Spinal cord (tissue), 9 donors: ENCODE measurements at regions not wholly inside any gene's neighbourhood (a gene's known extent, or its start where the extent isn't known, plus 50 kb on each side); places are given as distances from the start of the nearest gene placed in this dataset.

Experiments
- DNase-seq, 6 donors: peaks; one replicate each; pipeline versions ENCODE4 v3.0.0 to v3.0.0-alpha.2; 2013 to 2015; ENCODE audit warnings: low spot score in 6 of 6, low read depth in 4 of 6
- H3K27ac ChIP-seq: one replicate; pipeline ENCODE4 v1.5.1; 2013; ENCODE audit warnings: low read depth, low read length, control low read depth
- H3K27me3 ChIP-seq: one replicate; pipeline ENCODE4 v1.6.1; 2013; ENCODE audit warnings: low read length; ENCODE audit not compliant: control insufficient read depth, insufficient read depth
- H3K36me3 ChIP-seq: one replicate; pipeline ENCODE4 v1.6.1; 2013; ENCODE audit warnings: low read length; ENCODE audit not compliant: control insufficient read depth, insufficient read depth
- H3K4me1 ChIP-seq: one replicate; pipeline ENCODE4 v1.6.1; 2013; ENCODE audit warnings: low read length; ENCODE audit not compliant: control insufficient read depth, insufficient read depth
- H3K4me3 ChIP-seq: one replicate; pipeline ENCODE4 v1.5.1; 2013; ENCODE audit warnings: low read depth, low read length, control low read depth
- H3K9me3 ChIP-seq: one replicate; pipeline ENCODE4 v1.6.1; 2013; ENCODE audit warnings: low read length; ENCODE audit not compliant: control insufficient read depth, insufficient read depth
- WGBS: methylation state at CpG from one replicate; pipeline ENCODE4 v1.1.5; 2013; ENCODE audit warnings: missing lambda C conversion rate; ENCODE audit not compliant: insufficient coverage; 5-methylcytosine and 5-hydroxymethylcytosine counted together
- donor health status: healthy.

DNA sequence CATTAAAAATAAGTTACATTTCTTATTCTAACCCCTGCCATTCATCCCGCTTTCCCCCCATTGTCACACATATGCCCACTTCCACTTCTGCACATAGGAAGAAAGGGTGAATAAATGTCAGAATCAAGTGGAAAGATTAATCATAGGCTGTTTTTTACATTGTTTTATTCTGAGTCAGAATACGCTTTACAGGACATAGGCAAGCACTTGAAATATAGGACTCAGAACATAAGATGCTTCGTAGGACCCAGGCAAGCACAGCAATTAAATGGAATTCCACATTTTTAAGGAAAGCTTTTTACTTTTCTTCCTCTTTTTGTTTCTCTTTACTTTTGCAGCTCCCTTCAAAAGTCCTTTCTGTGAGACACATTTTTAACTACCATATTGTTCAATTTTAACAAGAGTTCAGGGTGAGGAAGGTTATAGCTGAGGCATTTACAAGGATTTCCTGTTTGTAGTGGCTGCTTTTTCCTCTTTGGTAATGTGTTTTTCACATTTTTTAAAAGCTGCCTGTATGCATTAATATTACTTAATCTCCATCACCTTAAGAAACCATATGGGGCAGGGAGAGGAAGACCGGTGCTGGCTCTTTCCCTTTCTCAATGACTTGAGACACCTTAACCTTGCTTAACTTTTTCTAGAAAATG lies 130.0 kb downstream of the TES start:
- Histone ChIP-seq H3K4me1 (no peaks in the 10 kb centered on the region), H3K4me3 (no peak overlapping the region), H3K27me3 (no peaks in the 10 kb centered on the region), H3K27ac (no peak overlapping the region), H3K9me3 (no peaks in the 10 kb centered on the region), H3K36me3 (no peaks in the 10 kb centered on the region)
- WGBS, result 100% methylated on average over 2 of the region's 4 CpGs
- no peak for DNase-seq

DNA sequence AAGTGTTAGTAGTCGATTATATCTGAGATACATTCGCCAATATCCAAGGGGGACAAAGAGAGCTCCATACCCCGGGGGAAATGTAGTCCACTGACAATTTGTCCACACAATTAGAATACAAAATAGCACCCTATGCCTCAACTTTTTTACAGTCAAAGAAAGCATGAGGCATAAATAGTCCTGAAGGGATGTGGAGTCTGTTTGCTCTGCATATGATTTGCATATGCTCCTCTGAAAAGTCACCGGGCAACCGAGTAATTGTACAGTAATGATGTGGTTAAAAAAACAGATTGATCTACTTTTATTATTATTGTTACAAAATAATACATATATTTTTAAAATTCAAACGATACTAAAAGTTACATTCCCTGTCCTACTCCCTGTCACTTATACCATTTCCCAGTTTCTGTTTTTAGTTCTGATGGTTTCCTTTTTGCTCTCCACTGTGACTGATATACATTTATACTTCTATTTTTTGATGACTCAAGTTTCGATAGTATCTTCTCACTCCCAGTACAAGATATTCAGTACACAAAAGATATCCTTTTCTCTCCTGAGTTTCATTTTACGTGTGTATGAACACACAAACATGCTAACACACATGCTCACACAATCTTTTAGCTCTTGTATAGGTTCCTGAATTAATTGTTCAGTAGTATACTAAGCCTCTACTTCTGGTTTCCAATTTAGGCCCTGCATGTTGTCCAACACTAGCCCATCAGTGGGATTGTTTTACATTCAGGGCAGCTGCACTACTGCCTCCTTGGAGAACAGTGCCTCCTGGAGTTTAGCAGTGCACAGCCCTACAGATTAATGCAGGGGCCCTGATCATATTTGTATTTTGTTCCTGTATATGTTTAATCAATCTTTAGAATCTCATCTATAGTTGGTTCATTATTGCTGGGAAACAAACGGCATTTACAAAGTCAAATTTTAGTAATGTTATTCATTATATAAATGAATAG lies 130.9 kb downstream of the TES start:
- Histone ChIP-seq H3K4me3 (no peak overlapping the region), H3K27me3 (no peaks in the 10 kb centered on the region), H3K9me3 (no peaks in the 10 kb centered on the region), H3K27ac (no peak overlapping the region), H3K4me1 (no peaks in the 10 kb centered on the region), H3K36me3 (no peaks in the 10 kb centered on the region)
- no peak for DNase-seq
- WGBS, result no CpG with 5 or more reads among the region's 9 CpGs

DNA sequence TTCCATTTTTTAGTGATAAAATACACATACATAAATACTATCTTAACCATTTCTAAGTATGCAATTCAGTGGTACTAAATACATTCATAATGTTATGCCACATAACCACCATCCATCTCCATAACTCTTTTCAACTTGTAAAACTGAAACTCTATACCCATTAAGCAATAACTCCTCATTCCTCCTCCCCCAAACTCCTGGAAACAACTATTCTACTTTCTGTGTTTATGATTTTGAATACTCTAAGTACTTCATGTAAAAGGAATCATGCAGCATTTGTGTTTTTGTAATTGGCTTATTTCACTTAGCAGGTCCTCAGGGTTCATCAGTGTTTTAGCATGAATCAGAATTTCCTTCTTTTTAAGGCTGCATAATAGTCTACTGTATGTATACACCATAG lies 131.8 kb downstream of the TES start:
- no peak overlapping the region for H3K4me3 ChIP-seq
- H3K27me3 ChIP-seq, result no peaks in the 10 kb centered on the region
- H3K36me3 ChIP-seq, result no peaks in the 10 kb centered on the region
- H3K27ac ChIP-seq, result no peak overlapping the region
- no peaks in the 10 kb centered on the region for H3K4me1 ChIP-seq
- DNase-seq, result no peak
- no peaks in the 10 kb centered on the region for H3K9me3 ChIP-seq

DNA sequence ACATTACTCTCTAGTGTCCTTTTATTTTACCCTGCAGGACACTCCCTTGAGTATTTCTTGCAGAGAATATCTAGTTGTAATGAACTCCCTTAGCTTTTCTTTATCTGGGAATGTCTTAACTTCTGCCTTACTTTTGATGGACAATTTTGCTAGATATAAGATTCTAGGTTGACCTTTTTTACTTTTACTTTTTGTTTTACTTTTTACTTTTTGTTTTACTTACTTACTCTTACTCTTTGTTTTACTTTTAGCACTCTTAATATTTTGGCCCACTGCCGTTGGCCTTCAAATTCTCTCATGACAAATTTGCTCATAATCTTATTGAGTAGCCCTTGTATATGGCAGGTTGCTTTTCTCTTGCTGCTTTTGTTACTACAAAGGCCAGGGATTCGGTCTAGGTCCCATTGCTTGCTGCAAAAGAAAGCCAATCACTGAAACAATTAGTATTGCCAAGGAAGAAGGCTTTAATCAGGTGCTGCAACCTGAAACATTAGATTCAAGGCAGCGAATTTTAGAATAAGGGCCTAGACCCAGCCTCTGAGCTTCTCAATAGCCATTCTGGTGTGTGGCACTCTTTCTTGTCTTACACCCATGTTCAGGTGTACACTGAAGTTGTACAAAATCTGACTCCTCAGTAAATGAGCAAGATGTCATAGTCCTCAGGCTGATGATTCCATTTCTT lies 137.0 kb downstream of the TES start:
- H3K36me3 ChIP-seq, result no peaks in the 10 kb centered on the region
- WGBS, result 94% methylated on average over 3 of the region's 3 CpGs
- H3K4me1 ChIP-seq, result no peaks in the 10 kb centered on the region
- no peak overlapping the region for H3K4me3 ChIP-seq
- no peaks in the 10 kb centered on the region for H3K9me3 ChIP-seq
- DNase-seq, result no peak
- H3K27me3 ChIP-seq, result no peaks in the 10 kb centered on the region
- H3K27ac ChIP-seq, result no peak overlapping the region

DNA sequence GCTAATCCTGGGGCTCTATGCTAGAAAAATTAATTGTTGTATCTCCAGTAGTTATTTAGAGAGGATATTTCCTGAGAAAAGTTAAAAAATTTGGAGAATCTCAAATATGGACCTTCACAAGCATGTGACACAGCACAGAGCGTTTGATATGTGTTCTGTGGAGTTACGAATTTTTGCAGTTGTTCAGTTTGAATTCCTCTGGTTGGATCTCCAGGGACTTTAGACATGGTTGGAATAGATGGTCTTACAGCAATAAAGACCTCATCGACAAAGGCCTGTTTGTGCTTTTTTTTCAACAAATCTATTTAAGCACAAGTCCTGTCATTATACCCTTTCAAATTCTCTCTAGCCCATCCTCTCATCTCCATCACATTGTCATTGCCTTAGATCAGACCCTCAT lies 138.0 kb downstream of the TES start:
- no peak for DNase-seq

DNA sequence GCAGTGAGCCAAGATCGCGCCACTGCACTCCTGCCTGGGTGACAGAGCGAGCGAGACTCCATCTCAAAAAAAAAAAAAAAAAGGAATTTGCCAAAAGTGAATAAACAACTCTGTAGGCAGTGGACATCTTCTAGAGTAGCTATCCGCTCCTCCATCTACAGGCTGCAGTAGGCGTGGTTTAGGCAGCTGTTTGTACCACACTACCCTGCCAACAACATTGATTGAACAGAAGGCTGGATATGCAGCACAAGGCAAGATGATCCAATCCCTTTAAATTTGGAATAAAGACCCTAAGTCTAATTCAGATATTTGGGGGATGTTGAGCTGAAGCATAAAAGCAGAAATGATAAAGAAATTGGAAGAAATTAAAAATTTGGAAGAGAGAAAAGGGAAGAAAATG lies 141.6 kb downstream of the TES start:
- Histone ChIP-seq H3K36me3 (no peaks in the 10 kb centered on the region), H3K9me3 (no peaks in the 10 kb centered on the region), H3K4me1 (peaks cover 2% of the 10 kb centered on the region), H3K27me3 (no peaks in the 10 kb centered on the region), H3K27ac (no peak overlapping the region), H3K4me3 (no peak overlapping the region)
- WGBS, result 100% methylated on average over 1 of the region's 6 CpGs
- DNase-seq, result no peak

More for the DNA sequence above, 138.0 kb downstream of the TES start:
- Histone ChIP-seq H3K4me1 (no peaks in the 10 kb centered on the region), H3K27ac (no peak overlapping the region), H3K4me3 (no peak overlapping the region), H3K27me3 (no peaks in the 10 kb centered on the region), H3K9me3 (no peaks in the 10 kb centered on the region), H3K36me3 (no peaks in the 10 kb centered on the region)
- 90% methylated on average over 2 of the region's 3 CpGs for WGBS

DNA sequence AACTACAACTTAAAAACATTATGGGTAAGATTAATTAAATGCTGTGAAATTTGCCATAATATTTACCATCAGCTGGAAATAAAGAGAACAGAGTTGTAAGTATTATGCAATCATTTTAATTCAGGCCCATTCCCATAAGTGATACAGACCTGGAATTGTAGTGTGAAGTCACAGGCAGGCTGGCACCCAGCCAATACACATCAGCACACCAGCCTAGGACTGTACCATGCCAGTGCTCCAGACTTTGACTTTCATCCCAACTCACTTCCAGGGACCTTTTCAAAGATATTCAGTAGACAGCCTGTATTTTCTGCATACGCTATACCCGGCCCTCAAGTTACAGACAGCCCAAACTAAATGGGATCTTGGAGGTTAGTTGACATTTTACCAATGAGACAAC lies 143.3 kb downstream of the TES start:
- Histone ChIP-seq H3K4me1 (peaks cover 2% of the 10 kb centered on the region), H3K27ac (peak overlapping the region; percentile 71), H3K27me3 (no peaks in the 10 kb centered on the region), H3K36me3 (no peaks in the 10 kb centered on the region), H3K4me3 (no peak overlapping the region), H3K9me3 (no peaks in the 10 kb centered on the region)
- WGBS, result no CpG with 5 or more reads among the region's 2 CpGs
- peak in 1 of 6 donors; percentile 59 for DNase-seq

DNA sequence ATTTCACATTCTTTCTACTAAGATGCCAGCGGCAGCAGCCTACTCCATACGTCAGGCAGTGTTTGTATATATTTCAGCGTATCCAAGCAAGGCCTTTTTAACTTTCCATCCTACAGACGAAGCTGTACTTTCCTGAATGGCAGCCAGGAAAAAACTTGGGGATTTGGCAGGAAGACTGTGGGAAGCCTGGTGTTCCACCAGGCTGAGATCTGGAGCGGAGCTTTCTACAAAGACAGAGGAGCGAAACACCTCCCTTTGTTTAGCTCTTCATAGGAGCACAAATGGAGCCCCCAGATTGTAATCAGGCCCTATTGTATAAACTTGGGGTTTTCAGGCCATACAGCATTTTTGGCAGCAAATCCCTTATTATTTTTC lies 143.8 kb downstream of the TES start:
- Histone ChIP-seq H3K36me3 (no peaks in the 10 kb centered on the region), H3K27ac (peak overlapping the region; percentile 71), H3K9me3 (no peaks in the 10 kb centered on the region), H3K4me1 (peaks cover 2% of the 10 kb centered on the region), H3K27me3 (no peaks in the 10 kb centered on the region), H3K4me3 (no peak overlapping the region)
- WGBS, result no CpG with 5 or more reads among the region's 6 CpGs
- DNase-seq, result peak in 3 of 6 donors; percentile 39 to 95 (median 49)

DNA sequence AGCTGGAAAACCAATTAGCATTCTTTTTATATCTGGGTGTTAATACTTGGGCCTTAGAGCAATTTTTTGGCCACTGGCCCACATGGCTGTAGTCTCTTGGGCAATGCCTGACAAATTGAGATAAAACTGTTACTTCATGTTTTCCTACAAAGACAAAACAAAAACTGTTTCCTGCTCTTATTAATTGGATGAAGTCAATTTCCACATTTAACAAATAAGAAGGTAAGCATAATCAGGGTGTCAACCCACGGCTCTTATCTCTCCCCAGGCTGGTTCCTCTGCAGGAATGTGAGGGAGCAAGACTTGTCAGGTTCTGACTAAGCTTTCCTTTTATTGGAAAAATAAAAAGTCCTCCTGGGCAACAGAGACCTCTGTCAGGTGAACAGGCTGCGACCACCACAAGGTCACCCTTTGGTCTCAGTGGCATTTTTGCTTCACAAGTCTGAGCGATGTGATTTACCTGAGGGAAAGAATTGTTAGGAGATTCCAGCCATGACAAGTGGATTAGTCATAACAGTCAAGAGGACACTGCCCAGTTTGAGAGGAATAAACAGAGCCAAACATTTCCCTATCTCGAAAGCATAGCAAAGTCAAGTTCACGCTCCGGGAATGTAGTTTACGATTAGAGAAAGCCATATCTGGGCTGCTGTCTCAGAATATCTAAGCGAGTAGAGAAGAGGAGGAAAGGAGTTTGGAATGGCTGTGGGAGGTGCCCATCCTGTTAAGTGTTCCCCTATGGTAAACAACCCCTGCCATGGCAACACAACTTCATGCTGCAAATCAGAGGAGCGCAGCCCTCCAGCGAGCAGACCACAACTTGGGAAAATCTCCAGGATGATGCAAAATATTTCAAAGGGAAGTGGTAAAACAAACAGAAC lies 144.4 kb downstream of the TES start:
- Histone ChIP-seq H3K4me3 (no peak overlapping the region), H3K27ac (peak overlapping the region; percentile 71)
- peak in 1 of 6 donors; percentile 67 for DNase-seq

More for the DNA sequence above, 144.4 kb downstream of the TES start:
- Histone ChIP-seq H3K27me3 (no peaks in the 10 kb centered on the region), H3K36me3 (no peaks in the 10 kb centered on the region), H3K4me1 (peaks cover 2% of the 10 kb centered on the region), H3K9me3 (no peaks in the 10 kb centered on the region)
- WGBS, result 56% methylated on average over 8 of the region's 10 CpGs
